GM06990 (cell line): ENCODE measurements at regions not wholly inside any gene's neighbourhood (a gene's known extent, or its start where the extent isn't known, plus 50 kb on each side); places are given as distances from the start of the nearest gene placed in this dataset.

Experiments
- DNase-seq: peaks from one replicate; pipeline ENCODE4 v3.0.0-alpha.2; 2011; ENCODE audit not compliant: insufficient read length; ENCODE audit errors: extremely low read depth
- H3K27me3 ChIP-seq: replicated peaks from 2 replicates; pipeline ENCODE4 v1.6.0; 2011; ENCODE audit warnings: low read length; ENCODE audit not compliant: control insufficient read depth, insufficient read depth
- H3K36me3 ChIP-seq: 2 replicates; pipeline ENCODE4 v1.5.1; 2011; ENCODE audit warnings: low read length; ENCODE audit not compliant: control insufficient read depth, insufficient read depth
- H3K4me3 ChIP-seq: replicated peaks from 2 replicates; pipeline ENCODE4 v1.5.1; 2011; ENCODE audit warnings: low read depth, mild to moderate bottlenecking, control low read depth, low read length
- CTCF ChIP-seq: IDR thresholded peaks from 2 replicates; pipeline ENCODE4 v1.5.1; 2011; ENCODE audit warnings: low read length, control low read depth, mild to moderate bottlenecking, inconsistent platforms; ENCODE audit not compliant: insufficient read depth, poor library complexity, severe bottlenecking

DNA sequence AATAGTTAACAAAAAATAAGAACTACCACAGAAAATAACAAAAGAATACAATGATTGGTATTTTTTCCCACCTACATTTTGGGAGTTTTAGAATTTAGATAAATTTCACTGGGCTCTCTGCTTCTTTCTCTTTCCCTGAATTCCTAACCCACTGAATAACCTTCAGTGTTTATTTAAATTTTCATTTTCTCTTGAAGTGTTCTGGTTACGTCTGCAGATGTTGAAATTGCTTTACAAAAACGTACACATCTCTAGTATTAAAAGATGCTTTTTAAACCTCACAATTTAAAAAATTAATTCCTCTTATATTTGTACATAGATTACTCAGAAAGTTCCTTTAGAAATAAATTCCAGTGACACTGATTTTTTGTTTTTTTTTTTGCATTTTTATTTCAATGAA is 158.7 kb upstream of the TUT7 start:
- TF ChIP-seq CTCF, result no peak
- H3K4me3 ChIP-seq, result no peak overlapping the region
- H3K36me3 ChIP-seq, result no peaks in the 10 kb centered on the region
- no peak for DNase-seq
- no peaks in the 10 kb centered on the region for H3K27me3 ChIP-seq

DNA sequence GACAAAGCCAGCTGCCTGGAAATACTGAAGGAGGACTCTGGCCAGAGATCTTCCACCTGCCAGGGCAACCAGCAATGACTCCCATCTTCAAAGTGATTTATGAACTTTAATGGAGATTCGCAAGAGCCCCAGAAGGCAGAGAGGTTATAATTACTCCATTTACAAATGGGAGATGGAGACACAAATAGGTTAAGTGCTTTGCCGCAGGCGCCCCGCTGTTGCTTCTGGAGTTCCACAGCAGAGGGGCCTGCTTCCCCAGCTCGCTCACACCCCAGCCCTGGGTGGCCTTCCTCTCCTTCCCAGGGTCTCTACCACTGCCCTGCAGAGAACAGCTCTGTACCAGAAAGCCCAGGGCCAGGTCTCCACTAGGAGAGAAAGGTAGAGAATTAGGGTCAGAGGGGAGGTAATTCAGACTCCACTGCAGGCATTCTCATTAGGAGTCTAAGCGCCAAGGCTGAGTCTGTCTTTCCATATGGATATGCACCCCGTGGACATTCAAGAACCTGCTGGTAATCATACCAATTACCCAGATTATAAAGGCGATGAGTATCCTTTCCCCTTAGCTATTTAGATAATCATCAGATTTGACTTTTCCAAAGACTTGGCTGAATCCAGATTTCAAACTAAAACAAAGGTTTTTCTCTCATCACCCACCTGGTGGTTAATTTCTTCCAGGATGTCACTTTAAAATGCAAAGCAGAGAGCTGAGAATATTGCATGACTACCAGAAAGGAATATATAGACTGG is 157.6 kb upstream of the TUT7 start:
- H3K4me3 ChIP-seq, result no peak overlapping the region
- no peaks in the 10 kb centered on the region for H3K27me3 ChIP-seq

GRCh38 chr9:86508208-86508903 is 154.1 kb upstream of the TUT7 start:
- Histone ChIP-seq H3K4me3 (no peak overlapping the region), H3K27me3 (no peaks in the 10 kb centered on the region), H3K36me3 (no peaks in the 10 kb centered on the region)
- no peak for TF ChIP-seq CTCF
- DNase-seq, result no peak

More for the DNA sequence above, 157.6 kb upstream of the TUT7 start:
- no peaks in the 10 kb centered on the region for H3K36me3 ChIP-seq
- TF ChIP-seq CTCF, result no peak
- no peak for DNase-seq

DNA sequence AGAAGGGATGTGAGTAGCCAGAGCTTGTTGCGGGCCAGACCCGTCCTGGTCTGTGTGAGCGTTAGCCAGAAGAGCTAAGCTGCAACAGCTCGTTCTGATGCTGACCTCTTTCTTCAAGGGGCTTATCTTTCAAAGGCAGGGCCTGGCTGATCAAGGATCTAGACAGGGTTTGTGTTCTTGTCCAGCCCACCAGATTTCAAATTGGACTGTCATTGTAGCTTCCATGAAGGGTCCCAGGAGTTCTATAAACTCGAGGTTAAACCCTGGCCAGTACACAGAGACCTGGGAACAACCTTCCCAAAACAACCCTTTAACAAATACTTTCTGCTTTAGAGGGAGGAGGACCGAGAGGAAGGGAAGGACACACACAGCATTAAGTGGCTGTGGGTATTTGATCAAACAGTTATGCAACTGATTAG is 153.0 kb upstream of the TUT7 start:
- no peak overlapping the region for H3K4me3 ChIP-seq
- no peak for TF ChIP-seq CTCF
- no peaks in the 10 kb centered on the region for H3K27me3 ChIP-seq
- DNase-seq, result no peak
- H3K36me3 ChIP-seq, result no peaks in the 10 kb centered on the region

DNA sequence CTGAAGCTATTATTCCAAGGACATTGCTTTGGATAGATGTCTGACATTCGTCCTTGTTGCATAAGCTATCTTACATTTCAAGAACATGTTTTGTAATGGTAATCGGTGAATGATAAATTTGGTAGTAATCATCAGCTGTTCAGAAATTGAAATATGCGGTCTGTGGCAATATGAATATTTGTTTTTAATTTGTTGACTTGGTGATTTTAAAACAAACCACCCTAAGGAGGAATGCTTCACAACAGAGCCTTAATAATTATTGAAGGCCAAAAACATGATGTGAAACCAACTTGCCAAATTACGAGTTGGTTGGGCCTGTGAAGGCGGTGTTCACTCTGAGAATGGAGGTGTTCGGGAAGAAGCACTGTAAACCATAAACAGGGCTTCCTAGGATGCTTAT is 149.7 kb upstream of the TUT7 start:
- H3K4me3 ChIP-seq, result no peak overlapping the region

More for the DNA sequence above, 149.7 kb upstream of the TUT7 start:
- no peak for TF ChIP-seq CTCF
- Histone ChIP-seq H3K27me3 (no peaks in the 10 kb centered on the region), H3K36me3 (no peaks in the 10 kb centered on the region)
- no peak for DNase-seq
